Epithelial cell of esophagus (primary cell): ENCODE measurements at regions not wholly inside any gene's neighbourhood (a gene's known extent, or its start where the extent isn't known, plus 50 kb on each side); places are given as distances from the start of the nearest gene placed in this dataset.

Experiments used
- DNase-seq: peaks from one replicate; pipeline ENCODE4 v3.0.0; 2010; ENCODE audit warnings: low read depth
- H3K4me3 ChIP-seq: 2 replicates; pipeline ENCODE4 v1.5.1; 2011; ENCODE audit warnings: mild to moderate bottlenecking, low read length, control low read depth
- CTCF ChIP-seq: IDR thresholded peaks from 2 replicates; pipeline ENCODE4 v1.5.1; 2011; ENCODE audit warnings: low read depth, mild to moderate bottlenecking, low read length, control low read depth, inconsistent platforms; ENCODE audit not compliant: insufficient read depth; ENCODE audit errors: missing control alignments

- H3K4me3 ChIP-seq = no peak overlapping the region
- no peak for DNase-seq
- TF ChIP-seq CTCF = no peak
Observed at GRCh38 chr7:17062151-17063044, 180.6 kb upstream of the AGR3 start.

- H3K4me3 ChIP-seq = no peak overlapping the region
- no peak for DNase-seq
- peak; percentile 33 for TF ChIP-seq CTCF
Observed at GRCh38 chr7:17063045-17063383, 181.2 kb upstream of the AGR3 start.

DNA sequence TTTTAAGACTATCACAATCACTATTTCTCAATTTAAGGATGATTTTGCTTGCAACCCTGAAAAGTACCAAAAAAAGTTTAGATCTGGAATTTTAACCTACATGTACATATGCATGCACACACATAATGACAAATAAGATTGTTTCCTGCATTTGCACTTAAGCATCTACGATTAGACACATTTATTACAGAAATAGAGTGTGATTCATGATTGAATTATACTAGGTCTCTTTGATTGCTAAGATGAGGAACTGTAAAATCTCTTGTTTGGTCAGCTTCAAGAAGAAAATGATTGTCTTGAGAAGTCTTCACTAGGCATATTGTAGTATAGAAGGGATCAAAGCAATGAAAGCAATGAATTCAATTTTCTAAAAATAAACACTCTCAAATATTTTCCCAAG is 185.9 kb upstream of the AGR3 start:
- H3K4me3 ChIP-seq = no peak overlapping the region
- DNase-seq = no peak
- TF ChIP-seq CTCF = no peak

- TF ChIP-seq CTCF = no peak
- H3K4me3 ChIP-seq = no peak overlapping the region
- DNase-seq = peak; percentile 87
Observed at GRCh38 chr7:17069146-17069545, 187.4 kb upstream of the AGR3 start.

- DNase-seq = no peak
- H3K4me3 ChIP-seq = no peak overlapping the region
- TF ChIP-seq CTCF = no peak
Observed at GRCh38 chr7:17070231-17070708, 188.5 kb upstream of the AGR3 start.

- no peak for TF ChIP-seq CTCF
- DNase-seq = no peak
- no peak overlapping the region for H3K4me3 ChIP-seq
Observed at GRCh38 chr7:17071866-17072265, 190.1 kb upstream of the AGR3 start.
